CD1c-positive myeloid dendritic cell (primary cell): ENCODE measurements at regions not wholly inside any gene's neighbourhood (a gene's known extent, or its start where the extent isn't known, plus 50 kb on each side); places are given as distances from the start of the nearest gene placed in this dataset.

Source experiments
- DNase-seq: peaks from one replicate; pipeline ENCODE4 v3.0.0-alpha.2; 2016; ENCODE audit errors: extremely low spot score

GRCh38 chr12:114903083-114903691 lies 219.2 kb upstream of the TBX3 start:
- DNase-seq: no peak

- no peak for DNase-seq
These were observed 218.7 kb upstream of the TBX3 start for GRCh38 chr12:114902665-114903064.

- no peak for DNase-seq
These were observed 217.3 kb upstream of the TBX3 start for GRCh38 chr12:114901316-114901715.

- no peak for DNase-seq
These were observed 214.2 kb upstream of the TBX3 start for GRCh38 chr12:114898159-114898558.

GRCh38 chr12:114895827-114896226 lies 211.9 kb upstream of the TBX3 start:
- DNase-seq: no peak

GRCh38 chr12:114895081-114895480 lies 211.1 kb upstream of the TBX3 start:
- no peak for DNase-seq

- no peak for DNase-seq
These were observed 210.1 kb upstream of the TBX3 start for GRCh38 chr12:114894076-114894475.

GRCh38 chr12:114888928-114889584 lies 205.1 kb upstream of the TBX3 start:
- no peak for DNase-seq

- DNase-seq: no peak
These were observed 204.5 kb upstream of the TBX3 start for GRCh38 chr12:114888448-114888847.

GRCh38 chr12:114885501-114885900 lies 201.5 kb upstream of the TBX3 start:
- DNase-seq: no peak

GRCh38 chr12:114884575-114884974 lies 200.6 kb upstream of the TBX3 start:
- DNase-seq: no peak

GRCh38 chr12:114882083-114882482 lies 198.1 kb upstream of the TBX3 start:
- DNase-seq: no peak

GRCh38 chr12:114879354-114879753 lies 195.4 kb upstream of the TBX3 start:
- DNase-seq: no peak

- no peak for DNase-seq
These were observed 194.8 kb upstream of the TBX3 start for GRCh38 chr12:114878781-114879180.

- DNase-seq: no peak
These were observed 193.1 kb upstream of the TBX3 start for GRCh38 chr12:114876968-114877680.

- DNase-seq: no peak
These were observed 191.3 kb upstream of the TBX3 start for GRCh38 chr12:114875313-114875712.

- DNase-seq: no peak
These were observed 189.7 kb upstream of the TBX3 start for GRCh38 chr12:114873656-114874055.

- no peak for DNase-seq
These were observed 185.2 kb upstream of the TBX3 start for GRCh38 chr12:114868995-114869834.

- no peak for DNase-seq
These were observed 182.4 kb upstream of the TBX3 start for GRCh38 chr12:114866331-114866730.

GRCh38 chr12:114864837-114865551 lies 181.0 kb upstream of the TBX3 start:
- DNase-seq: no peak

GRCh38 chr12:114863911-114864310 lies 179.9 kb upstream of the TBX3 start:
- DNase-seq: no peak

GRCh38 chr12:114860969-114861368 lies 177.0 kb upstream of the TBX3 start:
- no peak for DNase-seq
